ENCODE measurements at regions not wholly inside any gene's neighbourhood (a gene's known extent, or its start where the extent isn't known, plus 50 kb on each side); places are given as distances from the start of the nearest gene placed in this dataset.
A peak's percentile ranks its signal among the peaks of the same experiment; 100 is the strongest.

DNA sequence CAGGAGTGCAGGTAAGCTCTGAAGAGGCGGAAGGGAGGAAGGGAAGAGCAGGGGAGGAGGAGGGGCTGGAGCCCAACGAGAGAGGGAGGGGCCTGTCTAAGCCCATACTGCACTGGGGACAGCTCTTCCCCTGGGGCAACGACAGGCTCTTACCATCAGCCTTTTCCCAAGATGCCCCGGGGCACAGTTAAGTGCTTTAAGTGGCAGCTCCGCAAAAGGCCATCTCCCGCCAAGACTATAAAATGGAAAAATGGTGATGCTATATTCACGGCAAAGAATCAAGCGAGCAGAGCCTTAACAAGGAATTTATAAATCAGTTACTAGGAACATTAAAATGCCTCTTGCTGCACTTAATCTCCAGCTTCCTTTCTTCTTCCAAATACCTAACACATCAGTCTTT, 110.2 kb upstream of the NLRP1 start:
- no peak for DNase-seq (ENCODE audit: low spot score)

DNA sequence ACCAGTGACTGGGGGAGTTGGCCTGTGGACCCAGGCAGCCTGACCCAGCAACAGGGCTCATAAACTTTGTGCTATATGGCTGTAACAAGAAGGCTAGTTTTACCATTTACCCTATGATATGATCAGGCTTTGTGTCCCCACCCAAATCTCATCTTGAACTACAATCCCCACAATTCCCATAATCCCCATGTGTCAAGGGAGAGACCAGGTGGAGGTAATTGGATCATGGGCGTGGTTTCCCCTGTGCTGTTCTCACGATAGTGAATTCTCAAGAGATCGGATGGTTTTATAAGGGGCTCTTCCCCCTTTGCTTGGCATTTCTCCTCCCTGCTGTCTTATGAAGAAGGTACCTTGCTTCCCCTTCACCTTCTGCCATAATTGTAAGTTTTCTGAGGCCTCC, 111.2 kb upstream of the NLRP1 start:
- DNase-seq (ENCODE audit: low spot score): no peak

DNA sequence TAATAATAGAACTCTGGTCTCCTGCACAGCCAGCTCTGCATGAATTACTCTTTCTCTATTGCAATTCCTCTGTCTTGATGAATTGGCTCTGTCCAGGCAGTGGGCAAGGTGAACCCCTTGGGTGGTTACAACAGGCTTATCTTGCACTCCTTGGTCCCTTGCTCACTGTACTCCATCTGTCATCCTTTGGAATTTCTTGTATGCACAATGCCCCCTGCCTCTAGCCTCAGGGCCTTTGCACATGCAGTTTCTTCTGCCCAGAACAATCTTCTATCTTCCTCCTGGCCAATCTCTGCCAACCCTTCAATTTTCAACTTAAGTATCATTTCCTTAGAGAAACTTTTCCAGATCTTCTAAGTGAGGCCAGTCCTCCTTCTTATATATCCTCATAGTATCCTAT, 114.7 kb upstream of the NLRP1 start:
- DNase-seq (ENCODE audit: low spot score): no peak

DNA sequence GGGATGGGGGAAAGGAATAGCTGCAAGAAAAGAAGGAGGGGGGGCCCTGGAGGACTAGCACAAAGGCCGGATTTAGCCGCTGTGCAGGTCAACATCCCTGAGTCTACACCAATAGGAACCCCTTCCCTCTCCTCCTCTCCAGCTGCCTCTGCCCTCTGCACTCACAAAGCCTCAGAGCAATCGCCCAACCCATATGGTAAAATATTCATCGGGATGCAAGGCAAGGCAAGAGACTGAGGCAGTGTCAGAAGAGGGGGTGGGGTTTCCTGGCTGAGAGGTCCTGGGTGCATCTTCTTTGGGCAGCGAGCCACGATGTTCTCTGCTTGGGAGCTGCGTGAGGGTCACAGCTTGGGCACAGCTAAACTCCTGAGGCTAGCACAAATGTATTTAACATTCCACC, 115.5 kb upstream of the NLRP1 start:
- DNase-seq (ENCODE audit: low spot score): no peak

DNA sequence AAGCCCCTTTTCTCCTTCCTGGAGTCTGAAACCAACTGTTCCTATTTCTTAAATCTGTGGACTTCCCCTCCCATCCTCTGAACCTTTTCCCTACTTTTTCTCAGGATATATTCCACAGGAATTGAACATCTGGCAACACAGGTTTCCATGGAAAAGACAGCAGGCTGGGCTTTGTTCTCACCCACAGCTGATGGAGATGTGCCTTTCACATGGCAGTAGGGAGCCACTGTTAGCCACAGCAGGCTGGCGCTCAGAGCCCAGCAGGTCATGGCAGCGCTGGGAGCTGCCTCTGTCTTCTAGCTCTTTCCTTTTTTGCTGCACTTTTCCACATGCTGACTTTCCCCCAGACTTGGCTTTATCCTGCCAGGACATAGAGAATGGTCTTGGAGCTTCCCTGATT, 116.4 kb upstream of the NLRP1 start:
- no peak for DNase-seq (ENCODE audit: low spot score)

DNA sequence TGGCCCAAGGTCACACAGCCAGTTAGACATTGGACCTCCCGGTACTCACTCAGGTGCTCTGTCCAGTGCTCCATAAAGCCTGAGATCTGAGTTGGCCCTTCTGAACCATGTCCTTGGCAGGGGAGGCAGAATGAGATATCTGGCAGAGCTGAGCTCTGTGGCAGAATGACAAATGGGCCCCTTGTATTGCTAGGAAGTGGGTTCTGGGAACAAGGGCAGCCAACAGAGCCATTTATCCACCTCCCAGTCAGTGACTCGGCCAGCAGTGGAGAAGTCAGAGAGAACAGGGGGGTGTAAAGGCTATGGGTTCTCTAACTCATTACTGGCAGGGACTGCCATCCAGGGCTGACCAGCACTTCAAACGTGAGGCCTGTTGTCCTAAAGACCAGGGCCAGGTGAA, 117.1 kb upstream of the NLRP1 start:
- DNase-seq (ENCODE audit: low spot score): no peak

DNA sequence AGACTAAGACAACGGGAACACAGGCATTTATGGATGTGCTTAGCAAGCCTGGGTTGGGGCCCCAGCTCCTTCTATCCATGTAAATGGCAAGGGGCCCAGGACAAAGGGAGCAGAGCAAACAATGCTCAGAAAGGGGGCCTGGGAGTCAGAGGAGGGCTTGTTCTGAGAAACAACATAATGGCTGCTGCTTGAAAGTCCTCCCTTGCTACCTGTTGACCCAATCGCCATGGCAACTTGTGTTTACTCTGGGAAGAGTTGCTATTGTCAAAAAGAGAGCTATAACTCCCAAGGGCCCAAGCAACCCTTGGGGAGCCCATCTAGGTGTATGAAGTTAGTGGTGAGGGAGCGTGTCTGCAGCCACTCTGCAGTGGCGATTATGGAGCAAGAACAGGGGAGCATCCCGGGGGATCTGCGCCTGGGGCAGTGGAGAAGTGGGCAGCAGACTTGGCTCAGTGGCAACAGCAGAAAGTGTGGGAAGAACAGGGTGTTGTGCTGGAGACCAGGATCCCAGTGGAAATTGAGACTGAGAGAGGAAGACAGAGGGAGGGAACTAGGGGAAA, 118.7 kb upstream of the NLRP1 start:
- no peak for DNase-seq (ENCODE audit: low spot score)

DNA sequence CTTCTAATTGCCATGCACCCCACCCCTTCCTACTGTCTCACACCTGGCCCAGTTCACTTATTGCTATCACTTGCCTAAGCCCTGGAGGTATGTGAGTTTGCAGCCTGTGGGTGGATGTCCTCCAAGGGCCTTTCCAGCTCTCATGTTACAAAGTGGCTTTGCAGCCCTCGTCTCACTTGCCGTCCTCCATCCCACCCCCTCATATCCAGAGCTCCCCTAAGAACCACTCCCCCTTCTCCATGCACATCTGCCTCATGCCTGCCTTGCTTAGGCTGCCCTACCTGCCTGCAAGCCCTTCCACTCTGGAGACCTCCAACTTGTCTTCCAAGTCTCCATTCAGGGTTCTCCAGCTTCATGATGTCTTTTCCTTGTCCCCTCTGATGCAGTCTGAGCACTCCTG, 119.4 kb upstream of the NLRP1 start:
- DNase-seq (ENCODE audit: low spot score): no peak

DNA sequence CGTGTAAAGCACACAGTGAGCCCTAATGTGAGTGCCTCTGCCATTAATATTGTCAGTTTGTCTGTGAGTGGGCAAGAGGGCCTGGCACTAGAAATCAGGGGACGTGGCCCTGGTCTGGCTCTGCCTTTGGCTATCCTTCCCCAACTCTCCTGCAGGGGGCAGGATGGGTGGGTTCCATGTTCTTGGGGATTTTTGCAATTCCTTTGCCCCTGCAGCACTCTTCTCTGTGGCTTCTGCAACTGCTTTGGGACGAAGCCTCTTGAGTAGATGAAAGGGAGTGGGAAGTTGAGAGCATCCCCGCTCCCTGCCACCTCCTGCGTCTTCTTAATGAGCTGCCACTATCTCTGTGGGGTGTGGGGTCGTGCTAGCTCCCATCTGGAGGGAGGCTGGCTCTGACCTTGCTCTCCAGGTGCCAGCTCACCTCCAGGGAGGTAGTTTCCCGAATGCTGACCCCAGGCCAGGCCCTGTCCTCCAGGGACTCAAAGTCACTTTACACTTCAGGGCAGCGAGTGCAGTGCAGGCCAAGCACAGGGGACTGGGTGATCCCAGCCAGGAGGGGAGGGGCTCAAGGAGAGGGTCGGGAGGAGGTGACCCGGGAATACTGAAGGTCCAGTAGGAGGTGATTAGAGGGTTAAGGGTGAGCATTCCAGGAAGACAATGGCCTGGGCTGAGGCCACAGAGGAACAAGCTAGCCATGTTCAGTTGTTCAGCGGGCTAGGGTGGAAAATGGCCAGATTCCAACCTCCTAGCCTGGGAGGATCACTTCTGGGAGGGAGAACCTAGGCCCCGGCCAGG, 121.0 kb upstream of the NLRP1 start:
- DNase-seq (ENCODE audit: low spot score): no peak

DNA sequence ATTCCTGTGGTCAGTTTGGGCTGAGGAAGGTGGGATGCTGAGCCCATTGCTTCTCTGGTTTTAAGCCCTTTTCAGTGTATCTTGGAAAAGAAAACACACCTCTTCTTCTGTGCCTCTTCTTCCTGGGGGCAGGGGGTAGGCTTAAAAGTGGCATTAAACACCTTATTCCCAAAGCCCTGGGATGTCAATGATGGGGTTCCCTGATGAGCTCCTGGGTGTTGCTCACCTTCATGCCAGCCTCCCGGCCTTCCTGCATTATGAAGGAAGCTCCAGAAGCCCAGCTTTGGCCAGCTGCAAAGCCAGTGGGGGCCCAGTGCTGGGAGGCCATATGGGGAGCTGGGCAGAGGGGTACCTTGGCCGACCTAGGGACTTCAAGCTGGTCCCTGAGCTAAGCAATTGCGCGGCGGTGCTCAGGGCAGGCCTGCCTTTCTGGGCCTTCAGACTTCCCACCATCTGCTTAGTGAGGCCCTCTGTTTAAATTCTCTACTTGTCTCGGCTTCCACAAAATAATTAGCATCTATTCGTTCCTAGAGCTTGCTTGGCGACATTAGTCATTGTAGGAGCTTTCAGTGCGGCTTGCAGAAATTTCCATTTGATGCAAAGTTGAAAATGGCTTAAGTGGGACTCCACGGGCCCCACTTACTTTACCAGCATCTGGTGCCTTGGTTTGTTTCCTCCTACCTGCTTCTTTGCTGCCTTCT, 121.7 kb upstream of the NLRP1 start:
- no peak for DNase-seq (ENCODE audit: low spot score)

DNA sequence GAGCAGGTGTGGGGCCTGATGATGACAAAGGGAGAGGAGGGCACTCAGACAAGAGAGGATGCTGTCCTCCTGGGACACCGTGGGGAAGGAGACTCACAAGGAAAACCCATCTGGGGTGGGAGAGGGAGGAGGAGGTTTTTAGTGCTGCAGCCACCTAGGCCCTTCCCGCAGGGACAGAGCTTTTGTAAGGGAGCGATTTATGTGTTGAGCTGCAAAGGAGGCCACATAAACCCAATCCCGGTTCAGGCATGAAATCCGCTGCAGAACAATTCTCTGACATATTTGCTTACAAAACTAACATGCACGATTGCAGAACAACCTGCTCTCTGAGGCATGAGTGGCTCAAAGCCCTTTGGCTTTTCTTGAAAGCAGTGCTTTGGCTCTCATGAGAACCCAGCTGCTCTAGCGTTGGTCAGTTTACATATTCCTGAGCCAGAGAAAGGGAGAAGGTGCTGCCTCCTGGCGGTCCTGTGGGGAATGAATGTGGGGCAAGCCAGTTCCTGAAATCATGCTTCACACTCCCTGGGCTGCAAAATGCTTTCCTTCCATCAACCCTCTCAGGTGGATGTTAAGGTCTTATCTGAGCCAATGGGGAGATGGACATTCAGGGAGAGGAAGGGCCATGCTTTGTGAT, 122.4 kb upstream of the NLRP1 start:
- DNase-seq (ENCODE audit: low spot score): peak; percentile 14

DNA sequence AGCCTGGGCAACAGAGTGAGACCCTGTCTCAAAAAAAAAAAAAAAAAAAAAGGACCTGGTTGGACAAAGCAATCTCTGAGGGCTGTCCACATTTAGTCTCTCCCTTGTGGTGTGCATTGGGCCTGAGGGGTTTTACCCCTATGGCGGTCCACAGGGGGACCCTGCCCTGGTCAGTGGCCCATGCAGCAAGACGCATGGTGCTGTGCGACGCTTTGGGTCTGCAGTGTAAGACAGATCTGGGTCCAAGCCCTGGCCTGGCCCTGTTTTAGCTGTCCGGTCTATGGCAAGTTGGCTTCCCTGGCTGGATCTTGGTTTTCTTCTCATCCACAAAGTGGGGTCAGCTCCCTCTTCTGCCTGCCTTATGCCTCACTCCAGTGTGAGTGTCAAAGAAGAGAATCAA, 123.2 kb upstream of the NLRP1 start:
- no peak for DNase-seq (ENCODE audit: low spot score)

DNA sequence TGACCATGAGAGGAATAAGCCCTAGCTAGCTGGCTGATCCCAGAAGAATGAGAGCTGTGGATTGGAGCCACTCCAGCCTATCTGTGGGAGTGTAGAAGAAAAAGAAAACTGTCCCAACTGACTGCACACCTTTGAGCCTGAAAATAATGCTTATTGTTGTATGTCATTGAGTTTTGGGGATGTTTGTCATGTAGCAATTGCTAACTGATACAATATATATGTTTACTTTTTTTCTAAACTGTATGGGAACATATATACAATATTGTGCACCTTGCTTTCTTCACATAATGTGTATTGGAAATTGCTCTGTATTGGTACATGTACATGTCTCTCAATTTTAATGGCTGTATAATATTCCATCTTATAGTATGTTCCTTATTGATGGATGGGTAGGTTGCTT, 124.0 kb upstream of the NLRP1 start:
- DNase-seq (ENCODE audit: low spot score): no peak

DNA sequence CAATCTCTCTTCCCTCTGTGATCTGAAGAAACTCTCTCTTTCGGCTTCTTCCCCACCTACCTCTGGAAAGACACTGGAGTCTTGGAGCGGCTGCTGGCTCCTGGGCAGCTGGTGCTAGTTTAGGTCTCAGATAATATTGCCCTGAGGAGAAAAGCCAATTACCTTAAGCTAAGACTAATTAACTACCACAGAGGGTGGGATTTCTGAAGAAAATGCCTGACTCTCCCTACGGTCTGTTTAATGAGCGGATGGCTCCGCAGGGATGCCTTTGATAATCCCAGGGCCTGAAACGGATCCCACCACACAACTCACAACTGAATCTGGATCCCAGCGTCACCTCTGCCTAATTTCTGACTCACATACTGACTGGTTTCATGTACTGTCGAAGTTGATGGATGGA, 127.0 kb upstream of the NLRP1 start:
- no peak for DNase-seq (ENCODE audit: low spot score)

DNA sequence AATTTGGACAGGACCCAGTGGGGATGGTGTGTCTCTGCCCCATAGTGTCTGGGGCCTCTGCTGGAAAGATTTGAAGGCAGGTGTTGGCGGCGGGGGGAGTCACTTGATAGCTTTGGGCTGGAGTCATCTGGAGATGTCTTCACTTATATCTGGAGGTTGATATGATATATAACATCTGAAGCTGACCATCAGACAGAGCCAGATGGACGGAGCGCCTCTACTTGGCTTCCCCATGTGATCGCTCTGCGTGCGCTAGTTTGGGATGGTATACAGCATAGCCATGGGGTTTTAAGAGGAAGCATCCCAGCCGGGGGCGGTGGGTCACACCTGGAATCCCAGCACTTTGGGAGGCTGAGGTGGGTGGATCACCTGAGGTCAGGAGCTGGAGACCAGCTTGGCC, 130.7 kb upstream of the NLRP1 start:
- DNase-seq (ENCODE audit: low spot score): no peak

DNA sequence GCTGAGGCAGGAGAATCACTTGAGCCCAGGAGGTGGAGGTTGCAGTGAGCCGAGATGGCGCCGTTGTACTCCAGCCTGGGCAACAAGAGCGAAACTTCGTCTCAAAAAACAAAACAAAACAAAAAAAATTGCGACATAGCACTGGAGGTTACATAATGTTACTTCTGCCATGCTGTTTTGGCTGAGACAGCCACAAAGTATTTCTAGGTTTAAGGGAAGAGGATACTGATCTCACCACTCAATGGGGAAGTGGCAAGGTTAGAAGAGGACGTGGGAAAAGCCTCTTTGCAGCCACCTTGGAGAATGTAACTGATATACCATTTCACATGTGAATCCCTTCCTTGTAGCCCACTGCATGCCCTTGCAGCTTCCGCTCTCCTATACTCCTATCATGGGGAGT, 131.2 kb upstream of the NLRP1 start:
- no peak for DNase-seq (ENCODE audit: low spot score)

DNA sequence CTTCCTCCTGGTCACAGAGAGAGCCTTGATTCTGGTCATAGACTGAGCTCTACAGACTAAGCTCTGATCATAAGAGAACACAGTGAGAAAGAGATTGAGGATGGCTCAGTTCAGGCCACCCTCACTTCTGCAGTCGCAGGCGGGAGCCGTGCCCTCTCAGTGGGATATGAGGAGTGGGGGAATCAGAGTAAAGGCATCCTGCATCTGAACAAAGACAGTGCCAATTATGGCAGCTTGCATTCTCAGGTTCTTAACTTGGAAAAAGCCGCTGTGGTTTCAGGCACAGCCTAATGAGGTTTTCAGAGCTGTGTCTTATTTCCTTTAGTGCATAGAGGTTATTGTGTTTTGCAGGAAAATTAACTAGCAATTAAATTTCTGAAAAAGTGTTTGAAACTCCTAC, 134.4 kb upstream of the NLRP1 start:
- no peak for DNase-seq (ENCODE audit: low spot score)

DNA sequence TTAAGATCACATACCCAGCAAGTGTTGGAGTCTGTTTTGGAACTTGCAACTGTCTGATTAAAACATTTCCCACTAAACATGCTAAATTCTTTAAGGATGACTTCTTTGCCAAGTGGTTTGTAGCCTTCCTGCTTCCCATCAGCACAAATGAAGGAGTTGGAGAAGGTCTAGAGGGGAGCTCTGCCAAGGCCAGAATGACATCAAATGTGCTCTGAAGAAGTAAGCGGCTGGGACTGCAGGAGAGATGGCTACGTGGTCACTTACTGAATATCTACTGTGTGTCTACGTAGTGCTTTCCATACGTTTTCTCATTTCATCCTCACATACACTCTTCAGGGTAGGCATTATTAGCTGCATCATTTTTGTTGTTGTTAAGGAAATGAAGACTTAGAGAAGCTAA, 135.7 kb upstream of the NLRP1 start:
- DNase-seq (ENCODE audit: low spot score): no peak

DNA sequence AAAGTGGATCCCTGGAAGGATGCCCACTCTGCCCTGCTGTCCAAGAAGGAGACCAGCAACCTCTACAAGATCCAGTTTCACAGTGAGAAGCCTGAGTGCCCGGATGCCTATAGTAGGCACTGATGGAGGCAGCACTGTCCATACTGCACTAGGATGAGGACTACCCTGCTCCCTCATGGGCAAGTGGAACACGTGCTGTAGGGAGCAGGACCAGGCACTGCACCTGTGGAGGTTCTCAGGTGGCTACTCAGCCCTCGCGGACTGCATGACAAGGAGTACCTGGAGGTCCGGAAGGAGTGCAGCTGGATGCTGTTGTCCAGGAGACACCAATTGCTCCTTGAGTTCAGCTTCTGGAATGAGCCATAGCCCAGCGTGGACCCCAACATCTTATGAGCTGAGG, 146.1 kb upstream of the NLRP1 start:
- DNase-seq (ENCODE audit: low spot score): no peak

DNA sequence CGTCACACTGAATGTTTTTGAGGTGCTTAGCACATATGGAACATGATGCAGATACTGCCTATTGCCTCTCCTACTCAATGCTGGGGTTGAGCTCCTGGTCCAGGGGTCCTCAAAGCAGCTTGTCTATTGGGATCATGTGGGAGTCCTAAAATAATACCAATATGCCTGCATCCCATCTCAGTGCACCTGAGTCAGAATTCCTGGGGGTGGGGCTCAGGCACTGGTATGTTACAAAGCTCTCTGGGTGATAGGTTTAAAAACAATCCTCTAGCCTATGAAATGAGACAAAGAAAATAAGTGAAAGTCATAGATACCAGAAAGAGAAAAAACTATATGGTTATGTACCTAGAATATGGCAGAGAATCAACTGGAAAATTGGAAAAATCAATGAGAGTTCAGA, 156.6 kb upstream of the NLRP1 start:
- DNase-seq (ENCODE audit: low spot score): no peak

DNA sequence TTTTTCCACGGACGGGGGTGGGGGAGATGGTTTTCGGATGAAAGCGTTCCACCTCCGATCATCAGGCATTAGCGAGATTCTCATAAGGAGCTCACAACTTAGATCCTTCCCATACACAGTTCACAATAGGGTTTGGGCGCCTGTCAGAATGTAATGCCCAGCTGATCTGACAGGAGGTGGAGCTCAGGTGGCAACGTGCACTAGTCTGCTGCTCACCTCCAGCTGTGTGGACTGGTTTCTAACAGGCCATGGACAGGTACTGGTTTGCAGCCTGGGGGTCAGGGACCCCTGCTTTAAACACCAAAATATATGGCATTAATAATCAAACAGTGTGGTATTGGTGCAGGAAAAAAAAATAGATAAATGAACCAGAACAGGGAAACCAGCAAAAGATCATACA, 157.5 kb upstream of the NLRP1 start:
- DNase-seq (ENCODE audit: low spot score): no peak

DNA sequence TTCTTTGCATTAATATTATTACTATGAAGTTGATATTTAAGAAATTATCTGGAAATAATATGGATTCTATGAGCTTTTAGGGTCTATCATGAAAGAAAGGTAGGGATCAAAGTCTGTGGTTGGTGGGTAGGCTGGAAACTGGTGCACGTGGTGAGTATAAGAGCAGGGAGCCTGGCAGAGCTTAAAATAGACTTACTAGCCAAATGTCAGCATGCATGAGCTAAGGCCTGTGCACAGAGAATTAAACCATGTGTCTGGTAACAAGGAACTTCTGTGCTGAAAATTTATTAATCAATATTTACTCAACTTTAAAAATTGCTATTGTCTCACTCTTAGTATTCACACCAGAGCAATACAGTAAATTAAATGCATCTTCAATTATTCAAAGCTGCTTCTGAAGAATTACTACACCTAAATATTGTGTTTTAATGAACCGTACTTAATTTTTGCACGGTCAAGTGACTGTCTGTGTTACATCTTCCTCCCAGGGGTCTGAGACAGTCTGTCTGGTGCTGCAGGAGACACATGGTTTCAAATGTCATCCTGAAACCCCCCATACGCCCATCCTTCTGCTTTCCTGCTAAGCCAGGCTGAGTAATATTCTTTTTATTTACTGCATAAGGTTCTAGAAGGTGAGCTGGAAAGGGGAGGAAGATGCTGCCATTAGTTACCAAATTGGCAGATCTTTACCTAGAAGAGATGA, 161.0 kb upstream of the NLRP1 start:
- DNase-seq (ENCODE audit: low spot score): no peak

DNA sequence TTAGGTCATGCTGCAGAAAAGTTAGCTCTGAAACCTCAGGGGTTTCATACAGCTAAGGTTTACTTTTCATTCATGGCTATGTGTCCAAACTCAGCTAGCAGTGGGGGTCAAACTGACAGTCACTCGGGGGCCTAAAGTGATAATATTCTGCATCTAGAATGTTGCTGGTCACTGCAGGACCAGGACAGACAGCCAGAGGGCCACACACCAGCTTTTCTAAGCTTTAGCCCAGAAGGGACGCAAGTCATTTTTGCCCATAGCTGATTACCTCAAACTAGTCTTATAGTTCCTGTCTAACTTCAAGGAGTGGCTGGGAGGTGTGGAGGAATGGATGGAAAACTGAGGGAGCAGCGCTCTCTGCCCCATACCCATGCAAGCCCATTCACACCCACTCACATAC, 163.0 kb upstream of the NLRP1 start:
- no peak for DNase-seq (ENCODE audit: low spot score)
